ENCODE measurements at regions not wholly inside any gene's neighbourhood (a gene's known extent, or its start where the extent isn't known, plus 50 kb on each side); places are given as distances from the start of the nearest gene placed in this dataset.

DNA sequence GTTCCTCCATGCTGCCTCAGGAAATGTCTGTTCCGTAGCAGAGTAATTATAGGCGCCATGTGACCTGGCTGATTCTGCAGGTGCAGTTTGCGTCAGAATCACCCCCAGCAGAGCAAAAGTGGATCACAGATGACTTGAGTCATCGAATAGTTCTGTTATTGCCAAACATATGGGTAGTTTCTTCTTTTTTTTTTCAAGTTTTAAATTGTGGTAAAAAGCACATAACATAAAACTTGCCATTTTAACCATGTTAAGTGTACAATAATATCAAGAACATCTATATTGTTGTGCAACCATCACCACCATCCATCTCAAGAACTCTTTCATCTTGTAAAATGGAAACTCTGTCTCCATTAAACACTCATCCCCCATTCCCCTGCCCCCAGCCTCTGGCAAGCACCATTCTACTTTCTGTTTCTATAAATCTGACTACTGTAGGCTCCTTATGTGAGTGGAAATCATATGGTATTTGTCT lies 177.7 kb upstream of the TWIST2 start:
- TF ChIP-seq, protein P1, sequence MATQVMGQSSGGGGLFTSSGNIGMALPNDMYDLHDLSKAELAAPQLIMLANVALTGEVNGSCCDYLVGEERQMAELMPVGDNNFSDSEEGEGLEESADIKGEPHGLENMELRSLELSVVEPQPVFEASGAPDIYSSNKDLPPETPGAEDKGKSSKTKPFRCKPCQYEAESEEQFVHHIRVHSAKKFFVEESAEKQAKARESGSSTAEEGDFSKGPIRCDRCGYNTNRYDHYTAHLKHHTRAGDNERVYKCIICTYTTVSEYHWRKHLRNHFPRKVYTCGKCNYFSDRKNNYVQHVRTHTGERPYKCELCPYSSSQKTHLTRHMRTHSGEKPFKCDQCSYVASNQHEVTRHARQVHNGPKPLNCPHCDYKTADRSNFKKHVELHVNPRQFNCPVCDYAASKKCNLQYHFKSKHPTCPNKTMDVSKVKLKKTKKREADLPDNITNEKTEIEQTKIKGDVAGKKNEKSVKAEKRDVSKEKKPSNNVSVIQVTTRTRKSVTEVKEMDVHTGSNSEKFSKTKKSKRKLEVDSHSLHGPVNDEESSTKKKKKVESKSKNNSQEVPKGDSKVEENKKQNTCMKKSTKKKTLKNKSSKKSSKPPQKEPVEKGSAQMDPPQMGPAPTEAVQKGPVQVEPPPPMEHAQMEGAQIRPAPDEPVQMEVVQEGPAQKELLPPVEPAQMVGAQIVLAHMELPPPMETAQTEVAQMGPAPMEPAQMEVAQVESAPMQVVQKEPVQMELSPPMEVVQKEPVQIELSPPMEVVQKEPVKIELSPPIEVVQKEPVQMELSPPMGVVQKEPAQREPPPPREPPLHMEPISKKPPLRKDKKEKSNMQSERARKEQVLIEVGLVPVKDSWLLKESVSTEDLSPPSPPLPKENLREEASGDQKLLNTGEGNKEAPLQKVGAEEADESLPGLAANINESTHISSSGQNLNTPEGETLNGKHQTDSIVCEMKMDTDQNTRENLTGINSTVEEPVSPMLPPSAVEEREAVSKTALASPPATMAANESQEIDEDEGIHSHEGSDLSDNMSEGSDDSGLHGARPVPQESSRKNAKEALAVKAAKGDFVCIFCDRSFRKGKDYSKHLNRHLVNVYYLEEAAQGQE (IDR thresholded peaks at IDR 0.05; ENCODE audit: low read depth): no peak
- TF ChIP-seq ZBTB7A (IDR thresholded peaks at IDR 0.05; ENCODE audit: low read depth): no peak
- TF ChIP-seq TCF12 (IDR thresholded peaks at IDR 0.05; ENCODE audit: low read depth): no peak
- TF ChIP-seq EGR1 (IDR thresholded peaks at IDR 0.05): no peak
- TF ChIP-seq CREB1 (IDR thresholded peaks at IDR 0.05; ENCODE audit: low read depth): no peak
- TF ChIP-seq, protein P2, sequence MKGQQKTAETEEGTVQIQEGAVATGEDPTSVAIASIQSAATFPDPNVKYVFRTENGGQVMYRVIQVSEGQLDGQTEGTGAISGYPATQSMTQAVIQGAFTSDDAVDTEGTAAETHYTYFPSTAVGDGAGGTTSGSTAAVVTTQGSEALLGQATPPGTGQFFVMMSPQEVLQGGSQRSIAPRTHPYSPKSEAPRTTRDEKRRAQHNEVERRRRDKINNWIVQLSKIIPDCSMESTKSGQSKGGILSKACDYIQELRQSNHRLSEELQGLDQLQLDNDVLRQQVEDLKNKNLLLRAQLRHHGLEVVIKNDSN (IDR thresholded peaks at IDR 0.05): no peak
- TF ChIP-seq NFIC (IDR thresholded peaks at IDR 0.05): no peak
- no peak for TF ChIP-seq TAF1 (IDR thresholded peaks at IDR 0.05; ENCODE audit: low read depth)
- TF ChIP-seq TEAD4 (IDR thresholded peaks at IDR 0.05): no peak
- TF ChIP-seq EP300 (IDR thresholded peaks at IDR 0.05; ENCODE audit: borderline replicate concordance): no peak
- no peak for TF ChIP-seq FOXM1 (IDR thresholded peaks at IDR 0.05; ENCODE audit: borderline replicate concordance, low read depth)
- no peak for TF ChIP-seq YY1 (IDR thresholded peaks at IDR 0.05; ENCODE audit: low read depth)
- no peak for TF ChIP-seq CEBPB (IDR thresholded peaks at IDR 0.05)
- TF ChIP-seq, protein P3, sequence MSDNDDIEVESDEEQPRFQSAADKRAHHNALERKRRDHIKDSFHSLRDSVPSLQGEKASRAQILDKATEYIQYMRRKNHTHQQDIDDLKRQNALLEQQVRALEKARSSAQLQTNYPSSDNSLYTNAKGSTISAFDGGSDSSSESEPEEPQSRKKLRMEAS (IDR thresholded peaks at IDR 0.05): no peak
- no peak for TF ChIP-seq RAD21 (IDR thresholded peaks at IDR 0.05; ENCODE audit: low read depth)

DNA sequence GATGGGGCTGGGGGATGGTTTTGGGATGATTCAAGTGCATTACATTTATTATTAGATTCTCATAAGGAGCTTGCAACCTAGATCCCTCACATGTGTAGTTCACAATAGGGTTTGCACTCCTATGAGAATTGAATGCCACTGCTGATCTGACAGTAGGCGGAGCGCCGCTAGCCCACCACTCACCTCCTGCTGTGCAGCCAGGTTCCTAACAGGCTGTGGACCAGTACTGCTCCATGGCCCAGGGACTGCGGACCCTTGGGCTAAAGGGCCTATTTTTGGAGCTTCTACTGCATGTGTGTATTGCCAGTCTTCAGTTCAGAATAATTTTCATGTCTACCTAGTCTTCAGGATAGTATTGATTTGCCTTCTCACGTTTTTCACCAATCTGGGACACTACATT lies 165.3 kb upstream of the TWIST2 start:
- TF ChIP-seq ZBTB7A (IDR thresholded peaks at IDR 0.05; ENCODE audit: low read depth) (no peak), FOXM1 (IDR thresholded peaks at IDR 0.05; ENCODE audit: borderline replicate concordance, low read depth) (no peak), TEAD4 (IDR thresholded peaks at IDR 0.05) (no peak), TAF1 (IDR thresholded peaks at IDR 0.05; ENCODE audit: low read depth) (no peak), TCF12 (IDR thresholded peaks at IDR 0.05; ENCODE audit: low read depth) (no peak), YY1 (IDR thresholded peaks at IDR 0.05; ENCODE audit: low read depth) (no peak), CREB1 (IDR thresholded peaks at IDR 0.05; ENCODE audit: low read depth) (no peak), CEBPB (IDR thresholded peaks at IDR 0.05) (no peak), EP300 (IDR thresholded peaks at IDR 0.05; ENCODE audit: borderline replicate concordance) (no peak), RAD21 (IDR thresholded peaks at IDR 0.05; ENCODE audit: low read depth) (no peak), EGR1 (IDR thresholded peaks at IDR 0.05) (no peak), NFIC (IDR thresholded peaks at IDR 0.05) (no peak)
- TF ChIP-seq, protein P3 (IDR thresholded peaks at IDR 0.05): no peak
- TF ChIP-seq, protein P1 (IDR thresholded peaks at IDR 0.05; ENCODE audit: low read depth): no peak
- TF ChIP-seq, protein P2 (IDR thresholded peaks at IDR 0.05): no peak

DNA sequence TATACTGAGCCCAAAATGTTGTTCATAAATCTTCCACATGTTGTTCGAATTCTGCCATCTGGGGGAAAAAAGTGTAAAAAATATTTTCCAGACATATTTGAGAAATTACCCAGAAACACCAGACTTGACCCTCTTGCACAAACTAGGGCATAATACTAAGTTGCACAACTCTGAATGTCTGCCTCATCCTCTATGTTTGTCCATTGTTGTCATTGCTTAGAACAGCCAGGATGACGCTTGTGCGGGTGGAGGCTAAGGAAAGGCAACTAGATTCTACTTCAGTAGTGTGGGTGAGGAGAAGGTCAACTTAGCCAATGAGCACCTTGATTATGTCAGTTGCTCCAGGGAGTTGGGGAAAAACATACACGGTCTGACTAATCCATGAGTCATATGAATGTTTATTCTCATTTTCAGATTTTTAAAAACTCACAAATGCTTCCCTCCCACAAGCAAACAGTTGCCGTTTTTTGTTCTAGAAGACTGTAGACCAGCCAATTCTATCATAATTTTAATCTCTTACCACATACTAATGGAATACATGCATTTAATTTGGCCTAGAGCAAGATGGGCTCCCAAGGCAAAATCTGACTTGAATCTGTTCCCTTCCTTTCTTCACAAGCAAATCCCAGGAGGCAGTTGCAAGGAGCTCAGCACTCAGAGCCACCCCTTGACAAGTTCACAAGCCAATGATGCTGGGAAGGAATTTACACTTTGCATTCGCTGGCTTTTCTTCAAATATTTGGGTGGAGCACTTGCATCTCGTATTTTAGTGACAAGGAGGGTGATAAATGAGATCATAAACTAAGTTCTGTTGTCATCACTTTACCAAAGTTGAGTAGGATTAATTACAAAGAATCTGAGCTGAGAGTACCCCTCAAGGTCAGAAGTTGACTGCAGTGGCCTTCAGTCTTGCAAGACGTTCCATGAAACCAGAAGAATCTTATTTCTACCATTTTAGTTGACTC lies 163.2 kb upstream of the TWIST2 start:
- TF ChIP-seq YY1 (IDR thresholded peaks at IDR 0.05; ENCODE audit: low read depth): no peak

DNA sequence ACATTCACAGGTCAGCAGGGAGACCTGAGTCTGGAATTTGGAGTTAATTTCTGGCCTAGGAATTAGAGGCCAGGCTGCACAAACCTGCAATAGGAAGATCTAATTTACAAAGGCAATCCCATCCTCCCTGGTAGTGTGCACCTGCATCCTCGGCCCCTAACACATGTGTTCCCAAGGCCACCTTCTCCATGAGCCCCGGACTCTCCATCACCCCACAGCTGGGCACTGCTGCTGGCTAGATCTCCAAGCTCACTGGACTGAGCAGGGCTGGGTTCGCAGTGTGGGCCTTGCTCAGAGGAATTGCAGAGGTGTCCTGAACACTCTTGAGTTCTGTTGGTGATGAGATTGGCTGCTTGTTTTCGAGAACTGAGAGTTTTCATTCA lies 162.6 kb upstream of the TWIST2 start:
- TF ChIP-seq EGR1 (IDR thresholded peaks at IDR 0.05): no peak
- no peak for TF ChIP-seq EP300 (IDR thresholded peaks at IDR 0.05; ENCODE audit: borderline replicate concordance)
- TF ChIP-seq YY1 (IDR thresholded peaks at IDR 0.05; ENCODE audit: low read depth): no peak
- TF ChIP-seq TCF12 (IDR thresholded peaks at IDR 0.05; ENCODE audit: low read depth): no peak
- no peak for TF ChIP-seq TEAD4 (IDR thresholded peaks at IDR 0.05)

DNA sequence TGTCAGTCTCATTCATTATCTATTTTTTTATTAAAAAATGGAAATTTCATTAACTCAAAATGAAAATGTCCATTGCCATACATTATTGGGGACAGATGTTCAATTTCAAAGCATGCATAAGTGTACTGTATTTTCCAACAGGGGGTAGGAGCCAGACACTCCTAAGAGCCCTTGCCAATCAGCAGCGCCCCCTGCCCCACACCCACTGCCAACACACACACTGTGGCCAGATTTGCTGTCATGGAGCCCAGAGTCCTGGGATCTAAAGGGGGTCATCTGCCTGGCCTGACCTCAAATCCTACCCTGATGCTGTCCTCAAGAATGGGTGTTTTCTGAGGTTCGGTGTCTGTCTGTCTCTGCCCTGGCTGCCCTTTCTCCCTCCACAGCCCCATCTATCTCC lies 162.2 kb upstream of the TWIST2 start:
- TF ChIP-seq NFIC (IDR thresholded peaks at IDR 0.05) (no peak), CEBPB (IDR thresholded peaks at IDR 0.05) (no peak), CREB1 (IDR thresholded peaks at IDR 0.05; ENCODE audit: low read depth) (no peak), YY1 (IDR thresholded peaks at IDR 0.05; ENCODE audit: low read depth) (no peak), RAD21 (IDR thresholded peaks at IDR 0.05; ENCODE audit: low read depth) (no peak), FOXM1 (IDR thresholded peaks at IDR 0.05; ENCODE audit: borderline replicate concordance, low read depth) (no peak), TEAD4 (IDR thresholded peaks at IDR 0.05) (no peak), TAF1 (IDR thresholded peaks at IDR 0.05; ENCODE audit: low read depth) (no peak)
- TF ChIP-seq, protein P1 (IDR thresholded peaks at IDR 0.05; ENCODE audit: low read depth): no peak
- TF ChIP-seq, protein P3 (IDR thresholded peaks at IDR 0.05): no peak
- TF ChIP-seq, protein P2 (IDR thresholded peaks at IDR 0.05): no peak

All from Ishikawa (cell line).